CD4-positive, alpha-beta T cell (primary cell): ENCODE measurements at regions not wholly inside any gene's neighbourhood (a gene's known extent, or its start where the extent isn't known, plus 50 kb on each side); places are given as distances from the start of the nearest gene placed in this dataset.

Experiments used
- ATAC-seq: fragments of 200-7000 bp; cut with Tn5 transposase; one replicate; pipeline ENCODE4 v1.10.0; 2022; ENCODE audit warnings: mild to moderate bottlenecking; ENCODE audit not compliant: poor library complexity
- CTCF ChIA-PET: fragments of 350-600 bp; sonication (Branson Sonifier 250); formaldehyde crosslinking; loops from one replicate; lab custom pipeline; 2021; ENCODE audit warnings: antibody characterized with exemption, inconsistent platforms; lab: Charles Lee
- POLR2A ChIA-PET: fragments of 350-600 bp; sonication (Branson Sonifier 250); formaldehyde crosslinking; loops from one replicate; lab custom pipeline; 2021; ENCODE audit warnings: antibody characterized with exemption, inconsistent platforms; lab: Charles Lee
- DNase-seq, 14 experiments: peaks; one replicate each; pipeline ENCODE4 v3.0.0-alpha.2; 2013 to 2020; ENCODE audit warnings: mixed read lengths in 2 of 14
- H3K27ac ChIP-seq, 2 donors: one replicate each; pipeline versions ENCODE4 v1.5.1 to v1.7.0; 2013; ENCODE audit warnings: low read length in 2 of 2, low read depth in 1 of 2, mild to moderate bottlenecking in 1 of 2
- H3K27me3 ChIP-seq, 2 experiments: 1 replicate in 1 of 2; 2 replicates in 1 of 2; pipeline versions ENCODE4 v1.6.1 to v1.7.0; 2013; ENCODE audit warnings: low read length in 2 of 2, control low read depth in 1 of 2, mild to moderate bottlenecking in 1 of 2, moderate library complexity in 1 of 2; ENCODE audit not compliant: insufficient read depth in 2 of 2, control insufficient read depth in 1 of 2
- H3K36me3 ChIP-seq: one replicate; pipeline ENCODE4 v1.6.1; 2013; ENCODE audit warnings: low read length, control low read depth; ENCODE audit not compliant: insufficient read depth
- H3K4me1 ChIP-seq: one replicate; pipeline ENCODE4 v1.6.1; 2013; ENCODE audit warnings: low read length, control low read depth; ENCODE audit not compliant: insufficient read depth
- H3K4me3 ChIP-seq: one replicate; pipeline ENCODE4 v1.5.1; 2013; ENCODE audit warnings: mild to moderate bottlenecking, low read length, moderate library complexity
- H3K9me3 ChIP-seq, 2 experiments: 1 replicate in 1 of 2; 2 replicates in 1 of 2; pipeline versions ENCODE4 v1.6.1 to v1.7.0; 2013; ENCODE audit warnings: low read length in 2 of 2, mild to moderate bottlenecking in 2 of 2, control low read depth in 1 of 2, moderate library complexity in 1 of 2; ENCODE audit not compliant: control insufficient read depth in 1 of 2, insufficient read depth in 1 of 2
- H3K27ac Mint-ChIP-seq: one replicate; pipeline ENCODE4 v1.8.0; 2020; ENCODE audit warnings: mixed read lengths
- H3K27me3 Mint-ChIP-seq: one replicate; pipeline ENCODE4 v1.8.0; 2021; ENCODE audit warnings: mixed read lengths
- H3K36me3 Mint-ChIP-seq: one replicate; pipeline ENCODE4 v1.8.0; 2021; ENCODE audit warnings: low read depth, mixed read lengths
- H3K4me1 Mint-ChIP-seq: one replicate; pipeline ENCODE4 v1.8.0; 2021; ENCODE audit warnings: low read depth, mixed read lengths
- H3K4me3 Mint-ChIP-seq: one replicate; pipeline ENCODE4 v1.8.0; 2020; ENCODE audit warnings: mild to moderate bottlenecking, mixed read lengths
- H3K9me3 Mint-ChIP-seq: one replicate; pipeline ENCODE4 v1.8.0; 2020; ENCODE audit warnings: mixed read lengths
- CTCF ChIP-seq: fragments of 200-600 bp; IDR thresholded peaks from one replicate; pipeline ENCODE4 v1.8.0; 2022; ENCODE audit warnings: antibody characterized with exemption, mild to moderate bottlenecking
- intact Hi-C, 2 experiments: fragments of 100-400 bp; cut with DNase I in 1 of 2; cut with micrococcal nuclease in 1 of 2; formaldehyde crosslinking; loops; one replicate each; pipeline versions ENCODE4 v1.15.1 to v1.9.0; 2023 to 2025; cut with DNase I, micrococcal nuclease

- Histone ChIP-seq H3K4me3 (no peak overlapping the region), H3K9me3 (peaks cover 14 to 15% of the 10 kb centered on the region in 2 experiments), H3K27me3 (peaks cover 0 to 3% of the 10 kb centered on the region in 2 experiments), H3K27ac (no peak overlapping the region), H3K36me3 (no peaks in the 10 kb centered on the region), H3K4me1 (no peaks in the 10 kb centered on the region)
- Mint-ChIP-seq H3K9me3 (peaks cover 5% of the 10 kb centered on the region), H3K27ac (no peak overlapping the region), H3K27me3 (peaks cover 13% of the 10 kb centered on the region), H3K36me3 (no peaks in the 10 kb centered on the region), H3K4me3 (no peak overlapping the region), H3K4me1 (no peaks in the 10 kb centered on the region)
- intact Hi-C loops = no loop called here
- ChIA-PET CTCF (no interaction called here), POLR2A (no interaction called here)
- TF ChIP-seq CTCF = no peak
- no peak for DNase-seq
- ATAC-seq = no peak
Measured at GRCh38 chr2:65664931-65665330, 232.5 kb upstream of the SPRED2 start.

- TF ChIP-seq CTCF = no peak
- intact Hi-C loops = no loop called here
- CTCF ChIA-PET = no interaction called here
- Histone ChIP-seq H3K27me3 (peaks cover 0 to 3% of the 10 kb centered on the region in 2 experiments), H3K27ac (no peak overlapping the region), H3K36me3 (no peaks in the 10 kb centered on the region), H3K9me3 (peaks cover 9 to 14% of the 10 kb centered on the region in 2 experiments), H3K4me1 (no peaks in the 10 kb centered on the region), H3K4me3 (no peak overlapping the region)
- H3K27ac Mint-ChIP-seq = no peak overlapping the region
- H3K4me3 Mint-ChIP-seq = no peak overlapping the region
- peaks cover 5% of the 10 kb centered on the region for H3K9me3 Mint-ChIP-seq
- no peak for ATAC-seq
- H3K36me3 Mint-ChIP-seq = no peaks in the 10 kb centered on the region
- H3K27me3 Mint-ChIP-seq = peaks cover 13% of the 10 kb centered on the region
- DNase-seq = no peak
- POLR2A ChIA-PET = no interaction called here
- H3K4me1 Mint-ChIP-seq = no peaks in the 10 kb centered on the region
Measured at GRCh38 chr2:65663831-65664407, 231.5 kb upstream of the SPRED2 start.

- DNase-seq (no peak), ATAC-seq (no peak)
- no peak overlapping the region for H3K4me3 Mint-ChIP-seq
- no peak overlapping the region for H3K4me3 ChIP-seq
- H3K9me3 Mint-ChIP-seq = no peaks in the 10 kb centered on the region
- H3K27ac Mint-ChIP-seq = no peak overlapping the region
- peaks cover 13% of the 10 kb centered on the region for H3K27me3 Mint-ChIP-seq
- no peaks in the 10 kb centered on the region for H3K36me3 ChIP-seq
- POLR2A ChIA-PET = no interaction called here
- peaks cover 0 to 14% of the 10 kb centered on the region in 2 experiments for H3K9me3 ChIP-seq
- H3K4me1 Mint-ChIP-seq = no peaks in the 10 kb centered on the region
- H3K27me3 ChIP-seq = peaks cover 0 to 3% of the 10 kb centered on the region in 2 experiments
- no peaks in the 10 kb centered on the region for H3K4me1 ChIP-seq
- TF ChIP-seq CTCF = no peak
- CTCF ChIA-PET = no interaction called here
- intact Hi-C loops = no loop called here
- no peaks in the 10 kb centered on the region for H3K36me3 Mint-ChIP-seq
- H3K27ac ChIP-seq = no peak overlapping the region
Measured at GRCh38 chr2:65662654-65663432, 230.4 kb upstream of the SPRED2 start.
